GM12878 (cell line): ENCODE measurements at regions not wholly inside any gene's neighbourhood (a gene's known extent, or its start where the extent isn't known, plus 50 kb on each side); places are given as distances from the start of the nearest gene placed in this dataset.

Source experiments
- BCLAF1 ChIP-seq: fragments of 450-650 bp; IDR thresholded peaks from 2 replicates; pipeline ENCODE4 v1.6.1; 2017; ENCODE audit warnings: antibody characterized with exemption, mild to moderate bottlenecking, moderate library complexity
- CHD2 ChIP-seq: IDR thresholded peaks from 2 replicates; pipeline ENCODE4 v1.6.1; 2011; ENCODE audit warnings: low read depth, low read length, improper control_type of control experiment, borderline replicate concordance
- EGR1 ChIP-seq, 2 experiments: IDR thresholded peaks; 1 replicate in 1 of 2; 2 replicates in 1 of 2; pipeline ENCODE4 v1.6.1; 2011 to 2012; ENCODE audit warnings: low read depth in 2 of 2, low read length in 2 of 2, borderline replicate concordance in 1 of 2, mild to moderate bottlenecking in 1 of 2, moderate library complexity in 1 of 2
- HDAC2 ChIP-seq: fragments of 200-600 bp; sonication (generic); IDR thresholded peaks from 2 replicates; pipeline ENCODE4 v1.6.1; 2017
- TAF1 ChIP-seq: IDR thresholded peaks from 2 replicates; pipeline ENCODE4 v1.6.1; 2011; ENCODE audit warnings: mild to moderate bottlenecking, low read depth, low read length, borderline replicate concordance

- TF ChIP-seq TAF1 (no peak), EGR1 (IDR thresholded peaks at IDR 0.05; ENCODE audit: borderline replicate concordance in 1 of 2, low read depth in 2 of 2, low read length in 2 of 2) (no peak), HDAC2 (no peak), CHD2 (no peak), BCLAF1 (no peak)
These were observed 217.4 kb upstream of the COX10 start for GRCh38 chr17:13851889-13852288.
